Caco-2 (cell line): ENCODE measurements at regions not wholly inside any gene's neighbourhood (a gene's known extent, or its start where the extent isn't known, plus 50 kb on each side); places are given as distances from the start of the nearest gene placed in this dataset.

Experiments
- BruUV-seq: library from RNA; stranded (reverse); fragments of 400-500 nt; replicated peaks from 2 replicates; lab custom pipeline; 2021; lab: Mats Ljungman, UMichigan
- CTCF ChIA-PET: fragments of 300-600 bp; sonication (Branson Sonifier 250); formaldehyde crosslinking; loops from one replicate; lab custom pipeline; 2022; ENCODE audit warnings: antibody characterized with exemption; lab: Charles Lee
- POLR2A ChIA-PET: fragments of 300-600 bp; sonication (Branson Sonifier 250); formaldehyde crosslinking; loops from one replicate; lab custom pipeline; 2022; ENCODE audit warnings: antibody characterized with exemption; lab: Charles Lee
- DNase-seq, 2 experiments: peaks; one replicate each; pipeline versions ENCODE4 v3.0.0 to v3.0.0-alpha.2; 2020 to 2022
- H3K27me3 ChIP-seq: replicated peaks from 2 replicates; pipeline ENCODE4 v1.6.0; 2011; ENCODE audit warnings: low read length; ENCODE audit not compliant: control insufficient read depth, insufficient read depth
- H3K36me3 ChIP-seq: 2 replicates; pipeline ENCODE4 v1.5.1; 2011; ENCODE audit warnings: low read length; ENCODE audit not compliant: control insufficient read depth, insufficient read depth
- H3K4me1 ChIP-seq: fragments of 250-450 bp; sonication (Bioruptor Pico); 2 replicates; pipeline ENCODE4 v1.5.1; 2020; ENCODE audit warnings: mild to moderate bottlenecking
- H3K4me3 ChIP-seq: 2 replicates; pipeline ENCODE4 v1.5.1; 2011; ENCODE audit warnings: low read depth, mild to moderate bottlenecking, control low read depth, low read length
- H3K9me3 ChIP-seq: fragments of 250-450 bp; sonication (Bioruptor Pico); 2 replicates; pipeline ENCODE4 v1.5.1; 2020; ENCODE audit warnings: mild to moderate bottlenecking, moderate library complexity
- H3K27ac Mint-ChIP-seq: one replicate; pipeline ENCODE4 v1.8.0; 2022; ENCODE audit warnings: mixed read lengths; ENCODE audit not compliant: unreplicated experiment
- H3K27me3 Mint-ChIP-seq: one replicate; pipeline ENCODE4 v1.8.0; 2022; ENCODE audit warnings: mixed read lengths; ENCODE audit not compliant: insufficient read depth, unreplicated experiment
- H3K36me3 Mint-ChIP-seq: one replicate; pipeline ENCODE4 v1.8.0; 2022; ENCODE audit warnings: mild to moderate bottlenecking, mixed read lengths; ENCODE audit not compliant: insufficient read depth, unreplicated experiment
- H3K4me1 Mint-ChIP-seq: one replicate; pipeline ENCODE4 v1.8.0; 2022; ENCODE audit warnings: low read depth, mixed read lengths; ENCODE audit not compliant: unreplicated experiment
- H3K4me3 Mint-ChIP-seq: one replicate; pipeline ENCODE4 v1.8.0; 2022; ENCODE audit warnings: mild to moderate bottlenecking, moderate library complexity, mixed read lengths; ENCODE audit not compliant: unreplicated experiment
- H3K9me3 Mint-ChIP-seq: one replicate; pipeline ENCODE4 v1.8.0; 2022; ENCODE audit warnings: mixed read lengths; ENCODE audit not compliant: unreplicated experiment
- intact Hi-C: fragments of 100-400 bp; cut with micrococcal nuclease; formaldehyde crosslinking; loops from one replicate; pipeline ENCODE4 v1.10.0; 2022; ENCODE audit not compliant: unreplicated experiment
- TF ChIP-seq, protein P1 (sequence below), 2 experiments: fragments of 200-600 bp in 1 of 2; IDR thresholded peaks; 1 replicate in 1 of 2; 2 replicates in 1 of 2; pipeline versions ENCODE4 v1.5.1 to v1.8.0; 2011 to 2022; ENCODE audit warnings: antibody characterized with exemption in 1 of 2, control low read depth in 1 of 2, inconsistent platforms in 1 of 2, low read depth in 1 of 2, low read length in 1 of 2, mild to moderate bottlenecking in 1 of 2, moderate library complexity in 1 of 2; ENCODE audit not compliant: insufficient read depth in 1 of 2, severe bottlenecking in 1 of 2, unreplicated experiment in 1 of 2

- TF ChIP-seq, protein P1, sequence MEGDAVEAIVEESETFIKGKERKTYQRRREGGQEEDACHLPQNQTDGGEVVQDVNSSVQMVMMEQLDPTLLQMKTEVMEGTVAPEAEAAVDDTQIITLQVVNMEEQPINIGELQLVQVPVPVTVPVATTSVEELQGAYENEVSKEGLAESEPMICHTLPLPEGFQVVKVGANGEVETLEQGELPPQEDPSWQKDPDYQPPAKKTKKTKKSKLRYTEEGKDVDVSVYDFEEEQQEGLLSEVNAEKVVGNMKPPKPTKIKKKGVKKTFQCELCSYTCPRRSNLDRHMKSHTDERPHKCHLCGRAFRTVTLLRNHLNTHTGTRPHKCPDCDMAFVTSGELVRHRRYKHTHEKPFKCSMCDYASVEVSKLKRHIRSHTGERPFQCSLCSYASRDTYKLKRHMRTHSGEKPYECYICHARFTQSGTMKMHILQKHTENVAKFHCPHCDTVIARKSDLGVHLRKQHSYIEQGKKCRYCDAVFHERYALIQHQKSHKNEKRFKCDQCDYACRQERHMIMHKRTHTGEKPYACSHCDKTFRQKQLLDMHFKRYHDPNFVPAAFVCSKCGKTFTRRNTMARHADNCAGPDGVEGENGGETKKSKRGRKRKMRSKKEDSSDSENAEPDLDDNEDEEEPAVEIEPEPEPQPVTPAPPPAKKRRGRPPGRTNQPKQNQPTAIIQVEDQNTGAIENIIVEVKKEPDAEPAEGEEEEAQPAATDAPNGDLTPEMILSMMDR (IDR thresholded peaks at IDR 0.05; ENCODE audit: insufficient read depth in 1 of 2, low read depth in 1 of 2, low read length in 1 of 2, severe bottlenecking in 1 of 2, unreplicated experiment in 1 of 2): no peak
- no peaks in the 10 kb centered on the region for H3K4me1 Mint-ChIP-seq
- POLR2A ChIA-PET: no interaction called here
- no peaks in the 10 kb centered on the region for H3K27me3 ChIP-seq
- H3K36me3 Mint-ChIP-seq: no peaks in the 10 kb centered on the region
- H3K4me3 Mint-ChIP-seq: no peak overlapping the region
- H3K27me3 Mint-ChIP-seq: peaks cover 7% of the 10 kb centered on the region
- no peaks in the 10 kb centered on the region for H3K36me3 ChIP-seq
- no peaks in the 10 kb centered on the region for H3K4me1 ChIP-seq
- H3K27ac Mint-ChIP-seq: no peak overlapping the region
- no peaks in the 10 kb centered on the region for H3K9me3 ChIP-seq
- H3K9me3 Mint-ChIP-seq: no peaks in the 10 kb centered on the region
- no peak overlapping the region for H3K4me3 ChIP-seq
- CTCF ChIA-PET: interaction anchor here (0.6 kb wide), 1 partner anchor 8 kb away, joined by 7 read pairs; no protein-coding TSS in a partner anchor
- no peak for DNase-seq
- BruUV-seq: no TSS peak
- intact Hi-C loops: no loop called here
Observed at GRCh38 chr1:2908561-2908960, 107.1 kb upstream of the TTC34 start.

DNA sequence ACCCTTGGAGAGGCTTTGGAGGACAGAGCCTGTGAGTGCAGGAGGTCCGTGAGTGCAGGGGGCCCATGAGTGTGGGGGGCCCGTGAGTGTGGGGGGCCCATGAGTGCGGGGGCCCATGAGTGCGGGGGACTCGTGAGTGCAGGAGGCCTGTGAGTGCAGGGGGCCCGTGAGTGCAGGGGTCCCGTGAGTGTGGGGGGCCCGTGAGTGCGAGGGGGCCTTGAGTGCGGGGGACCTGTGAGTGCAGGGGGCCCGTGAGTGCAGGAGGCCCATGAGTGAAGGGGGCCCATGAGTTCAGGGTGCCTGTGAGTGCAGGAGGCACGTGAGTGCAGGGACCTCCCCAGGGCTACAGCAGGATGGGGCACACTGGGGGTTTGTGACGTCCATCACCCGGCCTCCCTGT, 108.3 kb upstream of the TTC34 start:
- Histone ChIP-seq H3K9me3 (no peaks in the 10 kb centered on the region), H3K36me3 (no peaks in the 10 kb centered on the region), H3K27me3 (no peaks in the 10 kb centered on the region), H3K4me3 (no peak overlapping the region), H3K4me1 (no peaks in the 10 kb centered on the region)
- no peak overlapping the region for H3K4me3 Mint-ChIP-seq
- H3K36me3 Mint-ChIP-seq: no peaks in the 10 kb centered on the region
- CTCF ChIA-PET: no interaction called here
- POLR2A ChIA-PET: no interaction called here
- H3K27me3 Mint-ChIP-seq: peaks cover 7% of the 10 kb centered on the region
- no peaks in the 10 kb centered on the region for H3K9me3 Mint-ChIP-seq
- H3K4me1 Mint-ChIP-seq: no peaks in the 10 kb centered on the region
- TF ChIP-seq, protein P1 (IDR thresholded peaks at IDR 0.05; ENCODE audit: insufficient read depth in 1 of 2, low read depth in 1 of 2, low read length in 1 of 2, severe bottlenecking in 1 of 2, unreplicated experiment in 1 of 2): no peak
- intact Hi-C loops: no loop called here
- no peak for DNase-seq
- no TSS peak for BruUV-seq
- H3K27ac Mint-ChIP-seq: no peak overlapping the region

GRCh38 chr1:2910211-2910610, 108.7 kb upstream of the TTC34 start:
- no peak for DNase-seq
- TF ChIP-seq, protein P1 (IDR thresholded peaks at IDR 0.05; ENCODE audit: insufficient read depth in 1 of 2, low read depth in 1 of 2, low read length in 1 of 2, severe bottlenecking in 1 of 2, unreplicated experiment in 1 of 2): no peak
- intact Hi-C loops: no loop called here
- H3K27ac Mint-ChIP-seq: no peak overlapping the region
- ChIA-PET CTCF (no interaction called here), POLR2A (no interaction called here)
- Histone ChIP-seq H3K36me3 (no peaks in the 10 kb centered on the region), H3K9me3 (no peaks in the 10 kb centered on the region), H3K27me3 (no peaks in the 10 kb centered on the region), H3K4me1 (no peaks in the 10 kb centered on the region), H3K4me3 (no peak overlapping the region)
- BruUV-seq: no TSS peak
- H3K4me1 Mint-ChIP-seq: no peaks in the 10 kb centered on the region
- peaks cover 7% of the 10 kb centered on the region for H3K27me3 Mint-ChIP-seq
- H3K36me3 Mint-ChIP-seq: no peaks in the 10 kb centered on the region
- no peaks in the 10 kb centered on the region for H3K9me3 Mint-ChIP-seq
- no peak overlapping the region for H3K4me3 Mint-ChIP-seq
